ENCODE measurements at regions not wholly inside any gene's neighbourhood (a gene's known extent, or its start where the extent isn't known, plus 50 kb on each side); places are given as distances from the start of the nearest gene placed in this dataset.

- TF ChIP-seq, protein P1, sequence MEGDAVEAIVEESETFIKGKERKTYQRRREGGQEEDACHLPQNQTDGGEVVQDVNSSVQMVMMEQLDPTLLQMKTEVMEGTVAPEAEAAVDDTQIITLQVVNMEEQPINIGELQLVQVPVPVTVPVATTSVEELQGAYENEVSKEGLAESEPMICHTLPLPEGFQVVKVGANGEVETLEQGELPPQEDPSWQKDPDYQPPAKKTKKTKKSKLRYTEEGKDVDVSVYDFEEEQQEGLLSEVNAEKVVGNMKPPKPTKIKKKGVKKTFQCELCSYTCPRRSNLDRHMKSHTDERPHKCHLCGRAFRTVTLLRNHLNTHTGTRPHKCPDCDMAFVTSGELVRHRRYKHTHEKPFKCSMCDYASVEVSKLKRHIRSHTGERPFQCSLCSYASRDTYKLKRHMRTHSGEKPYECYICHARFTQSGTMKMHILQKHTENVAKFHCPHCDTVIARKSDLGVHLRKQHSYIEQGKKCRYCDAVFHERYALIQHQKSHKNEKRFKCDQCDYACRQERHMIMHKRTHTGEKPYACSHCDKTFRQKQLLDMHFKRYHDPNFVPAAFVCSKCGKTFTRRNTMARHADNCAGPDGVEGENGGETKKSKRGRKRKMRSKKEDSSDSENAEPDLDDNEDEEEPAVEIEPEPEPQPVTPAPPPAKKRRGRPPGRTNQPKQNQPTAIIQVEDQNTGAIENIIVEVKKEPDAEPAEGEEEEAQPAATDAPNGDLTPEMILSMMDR (IDR thresholded peaks at IDR 0.05) = no peak
- TF ChIP-seq EP300 (IDR thresholded peaks at IDR 0.05) (no peak), POLR2A (IDR thresholded peaks at IDR 0.05) (no peak)
Measured at GRCh38 chr20:52596256-52596655, 375.9 kb upstream of the TSHZ2 start.

Measured in tibial nerve (tissue), 4 donors.